Left renal cortex interstitium (tissue), 4 donors: ENCODE measurements at regions not wholly inside any gene's neighbourhood (a gene's known extent, or its start where the extent isn't known, plus 50 kb on each side); places are given as distances from the start of the nearest gene placed in this dataset.
"Not testable (repeated sequence)": the region's sequence is repeated elsewhere in the genome, so short reads cannot be mapped to it uniquely, and the experiment has no call there.

Experiments used
- DNase-seq, 4 donors: peaks; one replicate each; pipeline ENCODE4 v3.0.0-alpha.2; 2013; ENCODE audit warnings: low read depth in 4 of 4, low spot score in 2 of 4, missing footprints in 1 of 4

DNA sequence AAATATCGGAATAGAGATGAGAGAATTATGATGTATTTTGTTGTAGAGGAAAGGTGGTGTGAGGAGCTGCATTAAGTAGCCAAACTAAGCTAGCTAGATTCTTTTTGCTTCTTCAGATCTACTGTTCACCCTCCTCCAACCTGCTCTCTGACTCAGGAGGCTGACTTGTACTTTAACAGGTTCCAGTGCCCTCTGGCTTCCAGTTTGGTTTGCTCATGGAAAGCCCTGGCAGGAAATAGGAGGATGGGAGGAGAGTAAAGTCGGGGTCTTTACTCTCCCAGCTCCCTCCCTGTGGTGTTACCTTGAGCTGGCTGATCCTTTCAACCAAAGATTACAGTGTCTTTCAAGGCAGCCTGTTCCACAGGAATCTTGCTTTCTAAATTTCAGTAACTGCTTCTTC is 277.0 kb upstream of the EDA2R start:
- no peak for DNase-seq

DNA sequence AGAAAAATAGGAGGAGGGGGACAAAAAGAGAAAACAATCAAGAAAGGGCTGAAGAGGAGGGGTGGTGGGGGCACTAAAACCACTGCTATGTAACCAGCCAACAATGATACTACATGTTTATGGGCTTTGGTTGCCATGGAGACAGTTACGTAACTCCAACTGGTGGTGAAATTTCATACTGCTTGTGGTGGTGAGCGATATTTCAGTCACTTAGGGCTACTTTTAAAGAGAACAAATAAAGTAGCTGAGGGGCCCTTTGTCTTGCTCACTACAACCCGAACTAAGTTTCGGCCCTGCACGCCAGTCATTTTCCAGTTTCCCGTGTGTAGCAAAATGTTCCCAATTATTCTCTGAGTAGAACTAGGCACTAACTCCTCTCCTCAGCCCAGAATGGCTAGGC is 275.2 kb upstream of the EDA2R start:
- peak in 2 of 4 donors; percentile 36 to 49 for DNase-seq

DNA sequence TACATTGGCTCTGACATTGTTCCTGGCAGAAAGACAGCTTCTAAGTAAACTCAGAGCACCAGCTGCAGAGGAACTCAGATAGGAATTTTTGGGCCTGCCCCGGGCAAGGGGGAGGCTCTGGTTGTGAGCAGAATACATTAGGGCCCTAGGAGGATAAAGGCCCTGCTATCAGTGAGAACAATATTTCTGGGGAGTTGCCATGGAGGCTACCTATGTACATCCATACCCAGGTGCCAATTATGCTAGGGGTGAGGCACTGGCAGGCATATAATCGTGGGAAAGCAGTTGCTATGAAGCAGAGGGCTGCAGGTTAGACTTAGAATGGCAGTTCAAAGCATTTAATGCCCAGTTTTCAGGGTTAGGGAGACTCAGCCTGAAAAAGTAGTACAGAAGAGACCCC is 273.5 kb upstream of the EDA2R start:
- no peak for DNase-seq

DNA sequence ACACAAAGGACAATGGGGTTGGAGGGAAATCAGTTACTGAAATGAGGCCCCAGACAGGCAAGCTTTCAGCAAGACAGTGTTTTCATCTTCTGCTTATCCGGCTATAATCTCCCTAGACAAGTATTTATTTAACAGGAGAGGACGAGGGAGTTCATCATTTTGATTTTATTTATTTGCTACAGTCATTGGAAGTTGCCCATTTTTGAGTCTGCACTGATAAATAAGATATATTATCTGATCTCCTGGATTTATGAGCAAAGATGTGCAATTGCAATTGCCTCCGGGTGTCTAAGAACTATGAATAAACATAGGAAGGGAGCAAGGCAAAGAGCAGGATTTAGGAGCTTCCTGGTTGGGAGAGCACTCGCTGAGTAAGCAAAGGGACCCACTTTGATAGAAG is 263.2 kb upstream of the EDA2R start:
- no peak for DNase-seq

DNA sequence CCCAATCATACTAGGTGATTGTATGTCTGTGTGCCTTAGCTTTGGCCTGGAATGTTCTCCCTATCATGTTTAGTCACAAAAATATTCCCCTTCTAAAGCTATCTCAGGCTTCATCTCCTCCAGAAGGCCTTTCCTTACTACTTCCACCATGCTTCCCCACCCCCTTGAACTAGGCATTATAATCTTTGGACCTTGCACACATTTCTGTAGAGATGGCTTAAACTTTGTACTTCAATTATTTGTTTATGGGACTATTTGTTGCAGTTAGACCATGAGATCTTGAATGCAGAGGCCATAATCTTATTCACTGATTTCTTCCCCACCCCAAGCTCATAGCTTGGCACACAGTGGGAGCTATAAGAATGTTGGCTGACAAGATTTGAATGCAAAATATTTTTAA is 262.0 kb upstream of the EDA2R start:
- no peak for DNase-seq

DNA sequence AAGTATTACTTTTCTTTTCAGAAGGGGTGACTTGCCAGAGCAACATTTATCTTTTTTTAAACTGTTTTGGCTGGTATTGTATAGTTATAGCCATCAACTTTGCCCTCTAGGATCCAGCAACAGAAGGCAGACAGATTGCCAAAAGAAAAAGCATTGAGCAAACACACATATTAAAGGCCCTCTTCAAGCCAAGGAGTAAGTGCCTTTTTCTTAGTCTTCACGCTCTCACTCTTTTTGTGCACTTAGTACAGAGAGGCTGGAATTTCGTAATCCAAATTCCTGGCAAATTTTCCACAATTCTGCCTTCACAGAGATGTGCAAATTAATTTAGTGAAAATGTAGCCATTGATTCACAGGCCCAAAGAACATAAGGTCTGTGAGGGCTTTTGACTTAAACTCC is 253.1 kb upstream of the EDA2R start:
- no peak for DNase-seq

DNA sequence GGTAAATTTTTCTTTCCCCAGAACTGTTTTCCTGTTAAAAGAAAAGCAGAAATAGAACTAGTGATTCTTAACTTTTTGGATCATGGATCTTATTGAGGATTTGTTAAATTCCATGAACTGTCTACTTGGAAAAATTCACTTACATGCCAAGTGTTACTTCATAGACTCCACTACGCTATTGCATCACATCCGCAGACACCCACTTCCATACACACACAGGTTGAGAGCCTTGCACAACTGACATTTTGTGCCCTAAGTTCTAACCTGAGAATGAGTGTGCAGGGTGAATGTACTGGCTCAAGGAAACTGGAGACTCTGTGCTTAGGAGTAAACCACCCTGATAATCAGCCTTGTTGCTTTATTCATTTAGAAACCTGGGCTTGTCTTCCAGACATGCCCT is 250.5 kb upstream of the EDA2R start:
- DNase-seq = no peak

DNA sequence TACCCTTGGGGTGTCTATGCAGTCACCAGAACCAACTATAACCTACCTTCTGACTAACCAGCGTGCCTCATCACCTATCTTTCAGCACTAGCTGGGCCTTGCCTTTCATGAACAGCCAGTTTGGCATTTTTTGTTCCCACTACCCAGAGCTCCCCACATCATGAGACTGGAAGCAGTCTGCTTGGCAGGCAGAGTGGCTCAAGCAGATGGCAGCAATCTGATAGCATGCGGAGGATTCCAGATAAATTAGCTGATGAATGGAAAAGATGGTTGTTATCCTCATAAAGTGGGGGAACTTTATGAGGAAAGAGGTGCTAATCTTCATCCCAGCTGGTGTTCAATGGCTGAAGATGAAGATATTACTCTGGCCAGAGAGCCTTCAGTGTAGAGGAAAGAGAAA is 243.2 kb upstream of the EDA2R start:
- no peak for DNase-seq

DNA sequence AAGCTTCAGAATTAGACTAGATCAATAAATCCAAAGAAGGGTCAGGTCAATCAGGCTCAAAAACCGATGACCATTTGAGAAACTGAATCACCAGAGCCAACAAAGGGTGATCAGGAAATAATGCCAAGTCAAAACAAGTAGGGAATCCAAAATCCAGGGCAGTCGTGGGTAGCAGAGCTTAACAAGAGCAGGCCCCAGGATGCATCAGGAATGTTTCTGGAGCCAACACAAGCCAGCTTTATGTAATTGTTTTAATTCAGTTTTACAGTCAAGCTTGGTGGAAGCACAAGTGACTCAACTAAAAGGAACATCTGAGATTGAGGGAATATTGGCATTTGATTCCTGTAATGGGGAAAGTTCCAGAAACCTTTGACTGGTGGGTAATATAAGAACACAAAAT is 237.9 kb upstream of the EDA2R start:
- no peak for DNase-seq

DNA sequence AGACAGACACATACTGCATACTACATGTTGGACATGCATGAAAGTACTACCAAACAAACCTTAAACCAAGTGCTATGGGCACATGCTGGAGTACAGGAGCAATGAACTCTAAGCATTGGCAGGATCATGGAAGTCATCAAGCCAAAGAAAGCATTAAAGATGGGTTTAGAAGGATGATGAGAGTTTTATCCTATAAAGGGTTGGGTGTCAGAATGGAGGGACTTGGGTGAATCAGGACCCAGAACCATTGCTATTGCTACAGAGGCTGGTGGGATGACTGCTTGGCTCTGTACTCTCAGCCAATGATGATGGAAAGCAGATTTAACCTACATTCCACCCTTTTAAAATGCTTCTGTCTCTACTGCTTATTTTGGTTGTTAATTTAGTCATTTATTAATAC is 233.9 kb upstream of the EDA2R start:
- no peak for DNase-seq

DNA sequence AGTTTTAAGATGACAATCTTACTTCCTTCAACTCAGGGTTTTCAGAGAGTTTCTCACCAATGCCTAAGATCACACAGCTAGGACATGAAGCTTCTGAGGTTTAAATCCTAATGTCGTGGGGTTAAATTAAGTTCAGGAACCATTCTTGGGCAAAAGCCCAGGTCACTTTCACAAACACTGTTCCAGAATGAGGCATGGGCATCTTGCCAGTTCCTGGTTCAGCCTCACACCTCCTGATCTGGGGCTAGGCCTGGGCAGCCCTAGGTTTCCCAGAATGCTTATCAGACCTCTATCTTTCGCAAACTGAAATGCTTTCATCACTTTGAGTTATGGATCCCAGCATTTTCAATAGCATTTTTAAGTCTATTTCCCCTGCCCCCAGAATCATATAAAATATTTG is 224.8 kb upstream of the EDA2R start:
- no peak for DNase-seq

DNA sequence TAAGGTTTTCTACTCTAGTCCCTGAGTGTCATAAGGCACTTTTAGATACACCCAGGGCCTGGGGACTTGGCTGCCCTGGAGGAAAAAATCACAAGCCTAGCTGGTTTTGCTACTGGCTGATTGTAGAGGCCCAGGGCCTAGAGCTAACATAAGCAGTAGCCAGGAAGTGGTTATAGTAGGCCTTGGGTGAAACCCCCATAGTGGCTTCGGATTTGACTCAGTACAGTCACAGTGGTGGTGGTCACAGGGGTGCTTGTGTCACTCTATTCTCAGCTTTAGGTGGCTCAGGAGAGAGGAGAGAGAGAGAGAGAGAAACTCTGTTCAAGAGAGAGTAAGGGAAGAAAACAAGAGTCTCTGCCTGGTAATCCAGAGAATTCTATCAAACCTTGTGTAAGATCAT is 194.5 kb upstream of the EDA2R start:
- no peak for DNase-seq

DNA sequence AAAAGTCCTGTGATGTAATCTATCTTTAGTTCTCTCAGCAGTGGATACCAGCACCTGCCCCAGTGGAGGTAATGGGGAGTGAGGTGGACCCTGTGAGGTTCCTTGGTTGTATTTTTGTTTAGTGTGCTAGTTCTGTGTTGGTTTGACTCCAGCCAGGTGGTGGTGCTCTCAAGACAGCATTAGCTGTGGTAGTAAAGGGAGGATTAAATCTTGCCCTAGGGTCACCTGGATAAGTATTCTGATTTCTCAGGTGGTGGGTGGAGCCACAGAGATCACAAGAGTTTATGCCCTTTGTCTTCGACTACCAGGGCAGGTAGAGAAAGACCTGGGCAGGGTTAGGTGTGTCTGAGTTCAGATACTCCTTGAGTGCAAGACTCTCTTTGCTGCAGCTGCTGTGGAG is 176.3 kb upstream of the EDA2R start:
- no peak for DNase-seq

DNA sequence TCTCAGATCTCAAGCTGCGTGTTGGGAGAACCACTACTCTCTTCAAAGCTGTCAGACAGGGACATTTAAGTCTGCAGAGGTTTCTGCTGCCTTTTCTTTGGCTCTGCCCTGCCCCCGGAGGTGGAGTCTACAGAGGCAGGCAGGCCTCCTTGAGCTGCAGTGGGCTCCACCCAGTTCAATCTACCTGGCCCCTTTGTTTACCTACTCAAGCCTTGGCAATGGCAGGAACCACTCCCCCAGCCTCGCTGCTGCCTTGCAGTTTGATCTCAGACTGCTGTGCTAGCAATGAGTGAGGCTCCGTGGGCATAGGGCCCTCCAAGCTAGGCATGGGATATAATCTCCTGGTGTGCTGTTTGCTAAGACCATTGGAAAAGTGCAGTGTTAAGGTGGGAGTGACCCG is 155.6 kb upstream of the EDA2R start:
- DNase-seq = not testable (repeated sequence)

DNA sequence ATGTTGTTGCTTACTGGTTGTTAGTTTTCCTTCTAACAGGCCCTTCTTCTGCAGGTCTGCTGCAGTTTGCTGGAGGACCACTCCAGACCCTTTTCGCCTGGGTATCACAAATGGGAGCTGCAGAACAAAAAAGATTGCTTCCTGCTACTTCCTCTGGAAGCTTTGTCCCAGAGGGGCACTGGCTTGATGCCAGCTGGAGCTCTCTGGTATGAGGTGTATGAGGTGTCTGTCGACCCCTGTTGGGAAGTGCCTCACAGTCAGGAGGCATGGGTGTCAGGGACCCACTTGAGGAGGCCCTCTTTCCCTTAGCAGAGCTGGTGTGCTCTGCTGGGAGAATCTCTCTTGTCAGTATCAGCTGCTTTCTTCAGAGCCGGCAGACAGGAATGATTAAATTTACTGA is 127.4 kb upstream of the EDA2R start:
- no peak for DNase-seq

DNA sequence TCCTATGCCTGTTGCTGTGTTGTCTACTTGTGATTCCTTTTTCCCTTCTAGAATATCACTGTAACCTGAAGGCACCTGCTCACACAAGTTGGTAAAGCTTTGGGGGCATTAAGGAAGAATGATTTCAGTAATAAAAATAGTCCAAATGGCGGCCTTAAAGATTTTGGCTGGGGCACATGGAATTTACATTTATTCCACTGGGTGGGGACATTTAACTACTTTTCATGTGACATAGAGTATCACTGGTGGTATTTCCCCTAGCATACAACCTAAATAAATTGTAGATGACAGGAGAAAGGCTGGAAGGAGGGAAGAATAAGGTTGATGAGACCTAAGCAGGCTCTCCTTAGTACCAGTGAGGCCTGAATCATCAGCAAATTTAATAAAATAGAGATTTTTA is 121.8 kb upstream of the EDA2R start:
- no peak for DNase-seq

DNA sequence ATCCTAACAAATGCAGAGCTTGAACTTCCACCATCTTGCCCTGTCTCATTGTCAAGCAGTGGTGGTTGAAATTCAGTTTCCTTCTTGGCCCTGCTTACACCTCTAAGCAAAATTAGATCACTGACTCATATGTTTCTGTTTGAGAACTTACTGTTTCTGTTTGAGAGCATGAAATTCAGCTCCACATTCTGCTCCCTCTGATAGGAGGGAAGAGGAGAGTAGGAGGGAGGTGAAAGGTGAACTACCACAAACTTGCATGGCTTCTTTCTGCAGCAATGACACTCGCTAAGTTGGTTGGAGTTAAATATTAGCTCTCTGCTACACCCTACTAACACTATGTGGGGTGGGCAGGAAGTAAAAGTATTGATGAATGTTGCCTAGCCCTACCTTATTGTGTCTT is 117.8 kb upstream of the EDA2R start:
- no peak for DNase-seq

DNA sequence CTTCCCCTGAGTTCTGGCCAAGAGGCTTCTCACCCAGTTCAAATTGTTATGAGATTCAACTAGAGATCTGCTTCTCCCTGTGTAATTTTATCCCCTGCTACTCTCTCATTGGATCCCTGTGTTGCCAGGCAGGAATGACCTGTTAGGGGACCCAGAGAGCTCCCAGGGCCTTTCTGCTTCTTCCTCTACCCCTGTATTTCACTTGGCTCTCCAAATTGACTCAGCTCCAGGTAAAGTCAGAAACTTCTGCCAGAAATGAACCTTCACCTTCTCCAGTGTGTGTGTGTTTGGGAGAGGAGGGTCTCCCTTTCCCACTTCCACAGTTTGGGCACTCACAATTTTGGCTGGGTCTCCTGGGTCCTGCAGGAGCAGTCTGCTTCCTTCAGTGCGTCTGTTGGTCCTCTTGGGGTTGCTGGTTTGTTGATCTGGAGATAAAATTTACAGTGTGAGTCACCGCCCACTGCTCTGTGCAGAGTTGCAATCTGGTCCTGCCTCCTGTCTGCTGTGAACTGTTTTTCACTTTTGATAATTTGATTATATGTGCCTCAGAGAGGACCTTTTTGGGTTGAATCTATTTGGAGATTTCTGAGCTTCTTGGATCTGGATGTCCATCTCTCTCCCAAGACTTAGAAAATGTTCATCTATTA is 112.4 kb upstream of the EDA2R start:
- DNase-seq = no peak

DNA sequence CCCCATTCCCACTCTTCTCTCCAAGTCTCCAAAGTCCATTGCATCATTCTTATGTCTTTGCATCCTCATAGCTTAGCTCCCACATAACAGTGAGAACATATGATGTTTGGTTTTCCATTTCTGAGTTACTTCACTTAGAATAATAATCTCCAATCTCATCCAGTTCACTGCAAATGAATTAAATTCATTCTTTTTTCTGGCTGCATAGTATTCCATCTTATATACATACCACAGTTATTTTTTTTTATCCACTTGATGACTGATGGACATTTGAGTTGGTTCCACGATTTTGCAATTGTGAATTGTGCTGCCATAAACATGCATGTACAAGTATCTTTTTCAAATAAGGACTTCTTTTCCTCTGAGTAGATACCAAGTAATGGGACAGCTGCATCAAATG is 105.6 kb upstream of the EDA2R start:
- DNase-seq = not testable (repeated sequence)

DNA sequence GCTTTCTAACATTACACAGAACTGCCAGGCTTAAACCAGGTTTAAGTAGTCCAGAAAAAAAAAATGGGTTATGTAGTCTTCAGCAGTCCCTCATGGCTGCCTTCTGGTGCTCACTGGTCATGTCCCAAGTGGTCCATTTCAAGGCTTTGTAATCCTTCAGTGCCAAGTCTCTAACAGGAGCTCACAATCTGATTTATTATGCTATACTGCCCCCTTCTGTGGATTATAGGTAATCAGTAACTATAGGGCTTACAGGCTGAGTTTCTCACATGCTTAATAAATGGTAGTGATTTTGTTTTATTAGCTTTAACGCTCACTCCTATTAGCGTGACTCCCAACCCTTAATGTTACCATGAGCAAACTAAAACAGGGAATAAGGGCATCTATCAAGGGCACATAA is 92.5 kb upstream of the EDA2R start:
- no peak for DNase-seq

DNA sequence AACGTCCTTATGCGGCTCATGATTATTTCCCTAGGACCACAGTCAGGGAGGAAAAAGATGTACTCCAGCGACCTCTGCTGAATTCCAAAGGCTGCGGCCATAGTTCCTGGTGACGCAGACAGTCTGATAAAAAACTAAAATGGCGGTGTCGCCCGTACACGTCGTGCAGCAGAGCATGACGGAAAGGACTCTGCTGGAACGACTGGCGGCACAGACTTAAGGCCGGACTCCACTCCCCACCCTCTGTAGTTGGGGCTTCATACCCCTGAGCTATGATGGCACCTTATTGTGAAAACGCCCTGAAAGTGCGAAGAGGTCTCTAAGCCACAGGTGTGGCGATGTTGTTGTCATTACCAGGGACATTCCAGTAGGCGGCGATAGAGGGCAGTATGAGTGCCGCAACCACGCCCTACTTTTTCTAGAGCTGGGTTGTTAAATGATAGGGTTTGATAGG is 90.0 kb upstream of the EDA2R start:
- DNase-seq = peak; percentile 23 to 27 (median 24)

DNA sequence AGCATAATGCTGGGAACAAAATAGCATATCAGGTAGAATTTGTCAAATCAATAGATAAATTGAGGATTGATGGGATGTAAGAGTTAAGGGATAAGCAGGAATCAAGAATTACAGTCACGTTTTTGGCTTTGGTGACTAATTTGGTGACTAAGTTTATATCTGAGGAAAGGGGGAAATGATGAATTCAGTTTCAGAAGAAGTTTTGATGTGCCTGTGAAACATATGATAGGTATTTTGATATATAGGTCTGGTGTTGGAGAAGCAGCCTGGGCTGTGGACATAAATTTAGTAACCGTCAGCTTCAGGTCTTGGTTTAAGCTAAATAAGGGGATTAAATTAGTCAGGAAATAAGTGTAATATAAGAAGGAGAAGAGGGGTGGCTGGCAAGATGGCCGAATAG is 79.0 kb upstream of the EDA2R start:
- DNase-seq = no peak
